HepG2 (cell line): ENCODE measurements at regions not wholly inside any gene's neighbourhood (a gene's known extent, or its start where the extent isn't known, plus 50 kb on each side); places are given as distances from the start of the nearest gene placed in this dataset.

Experiments used
- ATAC-seq: fragments of 200-7000 bp; cut with Tn5 transposase; 3 replicates; pipeline ENCODE4 v1.9.1; 2020; ENCODE audit warnings: mild to moderate bottlenecking, moderate library complexity
- BruUV-seq: library from RNA; stranded (reverse); fragments of 400-500 nt; replicated peaks from 2 replicates; lab custom pipeline; 2021; lab: Mats Ljungman, UMichigan
- CTCF ChIA-PET: fragments of 300-600 bp; formaldehyde crosslinking; extraction: SDS; loops from one replicate; lab custom pipeline; 2021; ENCODE audit warnings: low total read pairs, inconsistent platforms, low intra/inter-chr PET ratio; lab: Yijun Ruan, JAX
- POLR2A ChIA-PET: fragments of 350-600 bp; sonication (Branson Sonifier 250); formaldehyde crosslinking; loops from one replicate; lab custom pipeline; 2020; ENCODE audit warnings: antibody characterized with exemption, inconsistent platforms; lab: Yijun Ruan, JAX
- DNase-seq: peaks from one replicate; pipeline ENCODE4 v3.0.0-alpha.2; 2015; ENCODE audit warnings: low spot score
- FAIRE-seq: peaks from 3 replicates; lab custom pipeline; 2011; peaks lifted over from hg19 to GRCh38; lab: Jason Lieb, UNC
- H2AFZ ChIP-seq: one replicate; pipeline ENCODE4 v1.6.1; 2011; ENCODE audit warnings: low read length, inconsistent platforms
- H3K27ac ChIP-seq: fragments of 300-600 bp; 3 replicates; pipeline ENCODE4 v1.8.0; 2011; ENCODE audit warnings: mixed run types, mild to moderate bottlenecking, mixed read lengths, low read length, inconsistent platforms; ENCODE audit not compliant: insufficient read depth; ENCODE audit errors: extremely low read length
- H3K27me3 ChIP-seq, 2 experiments: fragments of 200-600 bp in 1 of 2; 2 replicates in 1 of 2; 3 replicates in 1 of 2; pipeline versions ENCODE4 v1.6.0 to v1.8.0; 2011; ENCODE audit warnings: low read length in 2 of 2, mild to moderate bottlenecking in 2 of 2, moderate library complexity in 2 of 2, inconsistent platforms in 1 of 2; ENCODE audit not compliant: insufficient read depth in 2 of 2, control insufficient read depth in 1 of 2
- H3K36me3 ChIP-seq, 2 experiments: fragments of 200-600 bp in 1 of 2; replicated peaks in 1 of 2; 2 replicates in 1 of 2; 3 replicates in 1 of 2; pipeline versions ENCODE4 v1.5.1 to v1.8.0; 2011; ENCODE audit warnings: low read length in 2 of 2, inconsistent platforms in 1 of 2; ENCODE audit not compliant: insufficient read depth in 2 of 2, control insufficient read depth in 1 of 2
- H3K4me1 ChIP-seq: 2 replicates; pipeline ENCODE4 v1.5.1; 2012; ENCODE audit warnings: low read length, inconsistent platforms; ENCODE audit not compliant: insufficient read depth
- H3K4me2 ChIP-seq: 2 replicates; pipeline ENCODE4 v1.6.0; 2011; ENCODE audit warnings: low read depth, low read length, inconsistent platforms
- H3K4me3 ChIP-seq, 3 experiments: fragments of 200-600 bp in 1 of 3; sonication (generic), shearing (Covaris generic) in 1 of 3; replicated peaks in 1 of 3; 2 replicates each; pipeline ENCODE4 v1.5.1; 2011 to 2016; ENCODE audit warnings: low read length in 3 of 3, inconsistent platforms in 2 of 3, low read depth in 2 of 3, mild to moderate bottlenecking in 2 of 3, control low read depth in 1 of 3, mixed read lengths in 1 of 3; ENCODE audit not compliant: insufficient read depth in 1 of 3
- H3K79me2 ChIP-seq: one replicate; pipeline ENCODE4 v1.6.1; 2011; ENCODE audit warnings: low read length, inconsistent platforms; ENCODE audit not compliant: insufficient read depth
- H3K9ac ChIP-seq: 2 replicates; pipeline ENCODE4 v1.6.0; 2011; ENCODE audit warnings: mild to moderate bottlenecking, low read depth, low read length, inconsistent platforms; ENCODE audit not compliant: insufficient read depth
- H3K9me3 ChIP-seq: 2 replicates; pipeline ENCODE4 v1.5.1; 2012; ENCODE audit warnings: mild to moderate bottlenecking, low read length
- H4K20me1 ChIP-seq: 2 replicates; pipeline ENCODE4 v1.6.0; 2011; ENCODE audit warnings: inconsistent platforms, mild to moderate bottlenecking, low read length, moderate library complexity; ENCODE audit not compliant: insufficient read depth
- HNF1A ChIP-seq, 2 experiments: sonication (generic) in 1 of 2; formaldehyde crosslinking in 1 of 2; IDR thresholded peaks; 2 replicates each; pipeline versions ENCODE4 v1.4.0 to v1.6.1; 2016 to 2020; ENCODE audit warnings: borderline replicate concordance in 1 of 2, low read depth in 1 of 2, mild to moderate bottlenecking in 1 of 2, missing genetic modification reagents in 1 of 2
- IRF1 ChIP-seq: sonication (generic); formaldehyde crosslinking; IDR thresholded peaks from 2 replicates; pipeline ENCODE4 v1.4.0; 2020; ENCODE audit warnings: low read depth, mild to moderate bottlenecking, missing genetic modification reagents
- JARID2 ChIP-seq: sonication (generic); formaldehyde crosslinking; IDR thresholded peaks from 2 replicates; pipeline ENCODE4 v1.8.1; 2023; ENCODE audit warnings: missing genetic modification reagents, inconsistent platforms; ENCODE audit not compliant: insufficient replicate concordance
- KMT2B ChIP-seq: IDR thresholded peaks from 2 replicates; pipeline ENCODE4 v1.6.1; 2016; ENCODE audit warnings: missing genetic modification reagents, missing compliant biosample characterization
- PHF5A ChIP-seq: IDR thresholded peaks from one replicate; pipeline ENCODE4 v1.6.1; 2018; ENCODE audit warnings: low read depth, missing genetic modification reagents; ENCODE audit not compliant: unreplicated experiment
- ZFAT ChIP-seq: sonication (generic); formaldehyde crosslinking; conservative IDR thresholded peaks from 2 replicates; pipeline ENCODE4 v1.8.1; 2023; ENCODE audit warnings: missing genetic modification reagents, inconsistent platforms
- WGBS: methylation state at CpG from one replicate; pipeline ENCODE4 v1.1.6; 2017; ENCODE audit warnings: low lambda C conversion rate; 5-methylcytosine and 5-hydroxymethylcytosine counted together
- in situ Hi-C: cut with HindIII; loops from 2 replicates; pipeline ENCODE4 v1.10.0; 2017; ENCODE audit warnings: low pct_unique_long_range_greater_than_20kb; ENCODE audit not compliant: extremely low pct_ligation_motif_present
- intact Hi-C: fragments of 100-400 bp; cut with micrococcal nuclease; formaldehyde crosslinking; loops from one replicate; pipeline ENCODE4 v1.10.0; 2022; ENCODE audit not compliant: unreplicated experiment
- TF ChIP-seq, protein P1 (sequence below): sonication (generic); formaldehyde crosslinking; IDR thresholded peaks from 2 replicates; pipeline ENCODE4 v1.4.0; 2020; ENCODE audit warnings: mild to moderate bottlenecking, missing genetic modification reagents
- TF ChIP-seq, protein P2 (sequence below): sonication (generic); formaldehyde crosslinking; IDR thresholded peaks from 2 replicates; pipeline ENCODE4 v1.9.0; 2021; ENCODE audit warnings: missing genetic modification reagents, borderline replicate concordance

GRCh38 chr3:117356091-117356705 lies 646.6 kb downstream of the TUSC7 start:
- Histone ChIP-seq H3K9ac (no peak overlapping the region), H3K9me3 (no peaks in the 10 kb centered on the region), H3K4me2 (no peak overlapping the region), H4K20me1 (no peaks in the 10 kb centered on the region), H3K4me1 (no peaks in the 10 kb centered on the region), H3K79me2 (no peaks in the 10 kb centered on the region), H2AFZ (no peak overlapping the region), H3K27me3 (no peaks in the 10 kb centered on the region), H3K4me3 (no peak overlapping the region), H3K27ac (no peak overlapping the region), H3K36me3 (no peaks in the 10 kb centered on the region)
- in situ Hi-C loops: no loop called here
- CTCF ChIA-PET: interaction anchor here (0.6 kb wide), 1 partner anchor 297 kb away, joined by 3 read pairs; no protein-coding TSS in a partner anchor
- BruUV-seq: no TSS peak
- TF ChIP-seq PHF5A (CRISPR knock-in tag) (no peak), JARID2 (CRISPR knock-in tag) (no peak), KMT2B (CRISPR knock-in tag) (no peak), ZFAT (CRISPR knock-in tag) (no peak), HNF1A (IDR thresholded peaks at IDR 0.05; ENCODE audit: low read depth) (no peak), HNF1A (CRISPR knock-in tag; IDR thresholded peaks at IDR 0.05; ENCODE audit: borderline replicate concordance) (no peak), IRF1 (CRISPR knock-in tag) (no peak)
- TF ChIP-seq, protein P1, sequence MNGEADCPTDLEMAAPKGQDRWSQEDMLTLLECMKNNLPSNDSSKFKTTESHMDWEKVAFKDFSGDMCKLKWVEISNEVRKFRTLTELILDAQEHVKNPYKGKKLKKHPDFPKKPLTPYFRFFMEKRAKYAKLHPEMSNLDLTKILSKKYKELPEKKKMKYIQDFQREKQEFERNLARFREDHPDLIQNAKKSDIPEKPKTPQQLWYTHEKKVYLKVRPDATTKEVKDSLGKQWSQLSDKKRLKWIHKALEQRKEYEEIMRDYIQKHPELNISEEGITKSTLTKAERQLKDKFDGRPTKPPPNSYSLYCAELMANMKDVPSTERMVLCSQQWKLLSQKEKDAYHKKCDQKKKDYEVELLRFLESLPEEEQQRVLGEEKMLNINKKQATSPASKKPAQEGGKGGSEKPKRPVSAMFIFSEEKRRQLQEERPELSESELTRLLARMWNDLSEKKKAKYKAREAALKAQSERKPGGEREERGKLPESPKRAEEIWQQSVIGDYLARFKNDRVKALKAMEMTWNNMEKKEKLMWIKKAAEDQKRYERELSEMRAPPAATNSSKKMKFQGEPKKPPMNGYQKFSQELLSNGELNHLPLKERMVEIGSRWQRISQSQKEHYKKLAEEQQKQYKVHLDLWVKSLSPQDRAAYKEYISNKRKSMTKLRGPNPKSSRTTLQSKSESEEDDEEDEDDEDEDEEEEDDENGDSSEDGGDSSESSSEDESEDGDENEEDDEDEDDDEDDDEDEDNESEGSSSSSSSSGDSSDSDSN (CRISPR knock-in tag): no peak
- TF ChIP-seq, protein P2, sequence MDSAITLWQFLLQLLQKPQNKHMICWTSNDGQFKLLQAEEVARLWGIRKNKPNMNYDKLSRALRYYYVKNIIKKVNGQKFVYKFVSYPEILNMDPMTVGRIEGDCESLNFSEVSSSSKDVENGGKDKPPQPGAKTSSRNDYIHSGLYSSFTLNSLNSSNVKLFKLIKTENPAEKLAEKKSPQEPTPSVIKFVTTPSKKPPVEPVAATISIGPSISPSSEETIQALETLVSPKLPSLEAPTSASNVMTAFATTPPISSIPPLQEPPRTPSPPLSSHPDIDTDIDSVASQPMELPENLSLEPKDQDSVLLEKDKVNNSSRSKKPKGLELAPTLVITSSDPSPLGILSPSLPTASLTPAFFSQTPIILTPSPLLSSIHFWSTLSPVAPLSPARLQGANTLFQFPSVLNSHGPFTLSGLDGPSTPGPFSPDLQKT (CRISPR knock-in tag): no peak
- under 1% methylated on average over 4 of the region's 4 CpGs for WGBS
- DNase-seq (no peak), FAIRE-seq (no peak), ATAC-seq (no peak)
- intact Hi-C loops: no loop called here
- POLR2A ChIA-PET: no interaction called here
